Endothelial cell of umbilical vein (primary cell): ENCODE measurements at regions not wholly inside any gene's neighbourhood (a gene's known extent, or its start where the extent isn't known, plus 50 kb on each side); places are given as distances from the start of the nearest gene placed in this dataset.

Source experiments
- BruUV-seq: library from RNA; stranded (reverse); fragments of 400-500 nt; replicated peaks from 2 replicates; lab custom pipeline; 2021; lab: Mats Ljungman, UMichigan
- CTCF ChIA-PET: fragments of 300-600, 350-600 bp; sonication (Branson Sonifier 250); formaldehyde crosslinking; loops from one replicate; lab custom pipeline; 2021; ENCODE audit warnings: antibody characterized with exemption, inconsistent platforms; lab: Charles Lee
- POLR2A ChIA-PET: fragments of 300-600, 350-600 bp; sonication (Branson Sonifier 250); formaldehyde crosslinking; loops from one replicate; lab custom pipeline; 2021; ENCODE audit warnings: antibody characterized with exemption, inconsistent platforms; lab: Charles Lee
- DNase-seq: peaks from one replicate; pipeline ENCODE4 v3.0.0-alpha.2; 2011; ENCODE audit warnings: low read depth, low spot score
- FAIRE-seq: peaks from 2 replicates; lab custom pipeline; 2011; peaks lifted over from hg19 to GRCh38; lab: Jason Lieb, UNC
- H2AFZ ChIP-seq: 2 replicates; pipeline ENCODE4 v1.6.0; 2012; ENCODE audit warnings: low read depth, low read length, control low read depth, inconsistent platforms
- H3K27ac ChIP-seq: 2 replicates; pipeline ENCODE4 v1.5.1; 2011; ENCODE audit warnings: low read depth, mild to moderate bottlenecking, control low read depth, low read length, moderate library complexity; ENCODE audit not compliant: insufficient read depth
- H3K27me3 ChIP-seq, 2 experiments: 2 replicates each; pipeline versions ENCODE4 v1.6.0 to v1.6.1; 2011; ENCODE audit warnings: low read length in 2 of 2, mixed read lengths in 1 of 2; ENCODE audit not compliant: control insufficient read depth in 2 of 2, insufficient read depth in 2 of 2
- H3K36me3 ChIP-seq, 2 experiments: 2 replicates in 1 of 2; 3 replicates in 1 of 2; pipeline ENCODE4 v1.5.1; 2011; ENCODE audit warnings: low read length in 2 of 2, mild to moderate bottlenecking in 1 of 2, moderate library complexity in 1 of 2; ENCODE audit not compliant: control insufficient read depth in 2 of 2, insufficient read depth in 2 of 2; ENCODE audit errors: extremely low read depth in 1 of 2
- H3K4me1 ChIP-seq: 3 replicates; pipeline ENCODE4 v1.5.1; 2011; ENCODE audit warnings: mild to moderate bottlenecking, low read length; ENCODE audit not compliant: control insufficient read depth, insufficient read depth; ENCODE audit errors: extremely low read depth
- H3K4me2 ChIP-seq: 2 replicates; pipeline ENCODE4 v1.6.1; 2011; ENCODE audit warnings: low read length, control low read depth, mixed read lengths; ENCODE audit not compliant: insufficient read depth
- H3K4me3 ChIP-seq, 3 experiments: fragments of 200-600 bp in 1 of 3; sonication (generic), shearing (Covaris generic) in 1 of 3; replicated peaks in 1 of 3; 2 replicates each; pipeline ENCODE4 v1.5.1; 2011 to 2016; ENCODE audit warnings: control low read depth in 3 of 3, low read length in 3 of 3, mild to moderate bottlenecking in 2 of 3, inconsistent platforms in 1 of 3, low read depth in 1 of 3, moderate library complexity in 1 of 3; ENCODE audit not compliant: insufficient read depth in 1 of 3
- H3K79me2 ChIP-seq: 2 replicates; pipeline ENCODE4 v1.6.0; 2012; ENCODE audit warnings: low read length, inconsistent platforms; ENCODE audit not compliant: control insufficient read depth, insufficient read depth
- H3K9ac ChIP-seq: replicated peaks from 2 replicates; pipeline ENCODE3; 2011; ENCODE audit warnings: low read length, control low read depth; ENCODE audit not compliant: insufficient read depth; ENCODE audit errors: extremely low read depth
- H3K9me1 ChIP-seq: replicated peaks from 3 replicates; pipeline ENCODE4 v1.6.0; 2011; ENCODE audit warnings: mild to moderate bottlenecking, low read length; ENCODE audit not compliant: control insufficient read depth, insufficient read depth; ENCODE audit errors: extremely low read depth
- H3K9me3 ChIP-seq: replicated peaks from 2 replicates; pipeline ENCODE4 v1.5.1; 2012; ENCODE audit warnings: low read length, inconsistent platforms; ENCODE audit not compliant: control insufficient read depth, insufficient read depth
- H4K20me1 ChIP-seq: replicated peaks from 2 replicates; pipeline ENCODE3; 2011; ENCODE audit warnings: mild to moderate bottlenecking, low read length; ENCODE audit not compliant: control insufficient read depth, insufficient read depth; ENCODE audit errors: extremely low read depth
- CTCF ChIP-seq, 2 donors: IDR thresholded peaks; 1 replicate in 1 of 2; 2 replicates in 1 of 2; pipeline ENCODE4 v1.5.1; 2011; ENCODE audit warnings: low read length in 2 of 2, mild to moderate bottlenecking in 2 of 2, moderate library complexity in 2 of 2, control low read depth in 1 of 2, inconsistent platforms in 1 of 2, low read depth in 1 of 2; ENCODE audit not compliant: insufficient read depth in 1 of 2; ENCODE audit errors: extremely low read depth in 1 of 2
- EZH2 ChIP-seq: IDR thresholded peaks from 2 replicates; pipeline ENCODE4 v1.6.1; 2012; ENCODE audit warnings: borderline replicate concordance, low read depth, mild to moderate bottlenecking, moderate library complexity, low read length, inconsistent platforms; ENCODE audit not compliant: severe bottlenecking
- FOS ChIP-seq: IDR thresholded peaks from 2 replicates; pipeline ENCODE4 v1.6.1; 2011; ENCODE audit warnings: mild to moderate bottlenecking, low read length, moderate library complexity, borderline replicate concordance; ENCODE audit not compliant: insufficient read depth
- GATA2 ChIP-seq: IDR thresholded peaks from 2 replicates; pipeline ENCODE4 v1.7.0; 2011; ENCODE audit warnings: low read depth, mild to moderate bottlenecking, moderate library complexity, mixed read lengths, low read length; ENCODE audit not compliant: insufficient read length, insufficient read depth
- MAX ChIP-seq: IDR thresholded peaks from 2 replicates; pipeline ENCODE4 v1.6.1; 2011; ENCODE audit not compliant: insufficient read depth, insufficient read length
- POLR2A ChIP-seq: IDR thresholded peaks from 2 replicates; pipeline ENCODE4 v1.6.1; 2012; ENCODE audit warnings: low read depth, mild to moderate bottlenecking, control low read depth, low read length
- dilution Hi-C: fragments of 300-500 bp; cut with MboI; formaldehyde crosslinking; loops from one replicate; pipeline ENCODE4 v1.15.0; 2019; ENCODE audit warnings: low sequenced_read_pairs; ENCODE audit not compliant: extremely low pct_ligation_motif_present
- intact Hi-C: fragments of 100-400 bp; cut with micrococcal nuclease; formaldehyde crosslinking; loops from one replicate; pipeline ENCODE4 v1.10.0; 2022

GRCh38 chr4:147138171-147138570 lies 192.5 kb upstream of the TTC29 start:
- no peak overlapping the region for H3K27ac ChIP-seq
- dilution Hi-C loops (no loop called here), intact Hi-C loops (no loop called here)
- FAIRE-seq (no peak), DNase-seq (no peak)
- BruUV-seq, result no TSS peak
- H3K4me1 ChIP-seq, result no peaks in the 10 kb centered on the region
- no peak for TF ChIP-seq MAX
- no peak for TF ChIP-seq EZH2
- TF ChIP-seq POLR2A, result no peak
- no peak for TF ChIP-seq FOS
- TF ChIP-seq CTCF (IDR thresholded peaks at IDR 0.05; ENCODE audit: extremely low read depth in 1 of 2, insufficient read depth in 1 of 2, low read depth in 1 of 2, low read length in 2 of 2), result no peak
- TF ChIP-seq GATA2, result no peak
- no peak overlapping the region for H3K4me2 ChIP-seq
- H3K27me3 ChIP-seq, result peaks cover 2% of the 10 kb centered on the region in 2 experiments
- no peak overlapping the region for H2AFZ ChIP-seq
- no peak overlapping the region for H3K9ac ChIP-seq
- H3K4me3 ChIP-seq, result no peak overlapping the region
- H3K79me2 ChIP-seq, result no peaks in the 10 kb centered on the region
- no peaks in the 10 kb centered on the region for H3K9me3 ChIP-seq
- H3K36me3 ChIP-seq, result no peaks in the 10 kb centered on the region
- POLR2A ChIA-PET, result no interaction called here
- no peaks in the 10 kb centered on the region for H4K20me1 ChIP-seq
- no peaks in the 10 kb centered on the region for H3K9me1 ChIP-seq
- CTCF ChIA-PET, result interaction anchor here (0.9 to 1.1 kb wide), 2 partner anchors 14 to 41 kb away, joined by 4 read pairs; no protein-coding TSS in a partner anchor
